ENCODE measurements at regions not wholly inside any gene's neighbourhood (a gene's known extent, or its start where the extent isn't known, plus 50 kb on each side); places are given as distances from the start of the nearest gene placed in this dataset.

DNA sequence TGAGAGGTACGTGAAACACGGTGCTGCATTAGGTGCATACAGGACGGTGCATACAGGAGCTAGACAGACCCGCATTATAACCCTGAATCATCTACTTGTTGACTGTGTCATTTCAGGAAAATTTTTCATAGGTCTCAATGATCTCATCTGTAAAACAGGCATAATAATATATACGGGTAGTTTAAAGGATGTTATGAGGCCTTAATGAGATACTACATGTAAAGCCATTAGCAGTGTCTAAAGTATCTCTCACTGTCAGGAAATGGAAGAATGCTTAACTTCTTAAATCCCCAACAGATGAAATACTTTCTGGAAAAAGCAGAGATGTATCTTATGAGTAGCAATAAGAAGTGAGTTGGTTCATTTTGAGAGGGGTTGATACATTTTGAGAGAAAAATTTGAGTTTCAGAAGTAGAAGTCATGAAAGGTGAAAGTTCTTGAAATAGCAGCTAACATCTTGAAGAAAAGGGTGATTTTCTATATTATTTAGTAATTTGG, 669.6 kb downstream of the PTPRC start:
- TF ChIP-seq, protein P1, sequence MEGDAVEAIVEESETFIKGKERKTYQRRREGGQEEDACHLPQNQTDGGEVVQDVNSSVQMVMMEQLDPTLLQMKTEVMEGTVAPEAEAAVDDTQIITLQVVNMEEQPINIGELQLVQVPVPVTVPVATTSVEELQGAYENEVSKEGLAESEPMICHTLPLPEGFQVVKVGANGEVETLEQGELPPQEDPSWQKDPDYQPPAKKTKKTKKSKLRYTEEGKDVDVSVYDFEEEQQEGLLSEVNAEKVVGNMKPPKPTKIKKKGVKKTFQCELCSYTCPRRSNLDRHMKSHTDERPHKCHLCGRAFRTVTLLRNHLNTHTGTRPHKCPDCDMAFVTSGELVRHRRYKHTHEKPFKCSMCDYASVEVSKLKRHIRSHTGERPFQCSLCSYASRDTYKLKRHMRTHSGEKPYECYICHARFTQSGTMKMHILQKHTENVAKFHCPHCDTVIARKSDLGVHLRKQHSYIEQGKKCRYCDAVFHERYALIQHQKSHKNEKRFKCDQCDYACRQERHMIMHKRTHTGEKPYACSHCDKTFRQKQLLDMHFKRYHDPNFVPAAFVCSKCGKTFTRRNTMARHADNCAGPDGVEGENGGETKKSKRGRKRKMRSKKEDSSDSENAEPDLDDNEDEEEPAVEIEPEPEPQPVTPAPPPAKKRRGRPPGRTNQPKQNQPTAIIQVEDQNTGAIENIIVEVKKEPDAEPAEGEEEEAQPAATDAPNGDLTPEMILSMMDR (IDR thresholded peaks at IDR 0.05): no peak
- no peak for TF ChIP-seq POLR2AphosphoS5 (IDR thresholded peaks at IDR 0.05; ENCODE audit: low read depth, low read length)
- TF ChIP-seq, protein P2, sequence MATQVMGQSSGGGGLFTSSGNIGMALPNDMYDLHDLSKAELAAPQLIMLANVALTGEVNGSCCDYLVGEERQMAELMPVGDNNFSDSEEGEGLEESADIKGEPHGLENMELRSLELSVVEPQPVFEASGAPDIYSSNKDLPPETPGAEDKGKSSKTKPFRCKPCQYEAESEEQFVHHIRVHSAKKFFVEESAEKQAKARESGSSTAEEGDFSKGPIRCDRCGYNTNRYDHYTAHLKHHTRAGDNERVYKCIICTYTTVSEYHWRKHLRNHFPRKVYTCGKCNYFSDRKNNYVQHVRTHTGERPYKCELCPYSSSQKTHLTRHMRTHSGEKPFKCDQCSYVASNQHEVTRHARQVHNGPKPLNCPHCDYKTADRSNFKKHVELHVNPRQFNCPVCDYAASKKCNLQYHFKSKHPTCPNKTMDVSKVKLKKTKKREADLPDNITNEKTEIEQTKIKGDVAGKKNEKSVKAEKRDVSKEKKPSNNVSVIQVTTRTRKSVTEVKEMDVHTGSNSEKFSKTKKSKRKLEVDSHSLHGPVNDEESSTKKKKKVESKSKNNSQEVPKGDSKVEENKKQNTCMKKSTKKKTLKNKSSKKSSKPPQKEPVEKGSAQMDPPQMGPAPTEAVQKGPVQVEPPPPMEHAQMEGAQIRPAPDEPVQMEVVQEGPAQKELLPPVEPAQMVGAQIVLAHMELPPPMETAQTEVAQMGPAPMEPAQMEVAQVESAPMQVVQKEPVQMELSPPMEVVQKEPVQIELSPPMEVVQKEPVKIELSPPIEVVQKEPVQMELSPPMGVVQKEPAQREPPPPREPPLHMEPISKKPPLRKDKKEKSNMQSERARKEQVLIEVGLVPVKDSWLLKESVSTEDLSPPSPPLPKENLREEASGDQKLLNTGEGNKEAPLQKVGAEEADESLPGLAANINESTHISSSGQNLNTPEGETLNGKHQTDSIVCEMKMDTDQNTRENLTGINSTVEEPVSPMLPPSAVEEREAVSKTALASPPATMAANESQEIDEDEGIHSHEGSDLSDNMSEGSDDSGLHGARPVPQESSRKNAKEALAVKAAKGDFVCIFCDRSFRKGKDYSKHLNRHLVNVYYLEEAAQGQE (IDR thresholded peaks at IDR 0.05; ENCODE audit: insufficient read depth in 1 of 2, low read depth in 2 of 2, low read length in 1 of 2): no peak
- TF ChIP-seq SIN3A (IDR thresholded peaks at IDR 0.05; ENCODE audit: borderline replicate concordance, insufficient read depth, low read depth, low read length): no peak
